ENCODE measurements at regions not wholly inside any gene's neighbourhood (a gene's known extent, or its start where the extent isn't known, plus 50 kb on each side); places are given as distances from the start of the nearest gene placed in this dataset.

GRCh38 chr1:25062621-25063255, 132.7 kb upstream of the RUNX3 start:
- H3K9me2 ChIP-seq (ENCODE audit: insufficient read depth), result no peaks in the 10 kb centered on the region
- no peaks in the 10 kb centered on the region for H3K79me2 ChIP-seq (ENCODE audit: low read depth)
- BruUV-seq (replicated peaks), result no TSS peak
- intact Hi-C loops (cut with micrococcal nuclease; ENCODE audit: unreplicated experiment), result no loop called here
- H4K20me1 ChIP-seq (ENCODE audit: insufficient read depth), result no peaks in the 10 kb centered on the region
- no peaks in the 10 kb centered on the region for H3K36me3 ChIP-seq (ENCODE audit: low read depth)
- no peak overlapping the region for H3K4me2 ChIP-seq
- POLR2A ChIA-PET (ENCODE audit: unreplicated experiment), result no interaction called here
- no peak for TF ChIP-seq CTCF (conservative IDR thresholded peaks at IDR 0.05)
- no peak for TF ChIP-seq EZH2 (IDR thresholded peaks at IDR 0.05; ENCODE audit: low read depth)
- H3K27ac ChIP-seq, result no peak overlapping the region
- no peaks in the 10 kb centered on the region for H3K9me3 ChIP-seq (ENCODE audit: insufficient read depth, low read depth)
- DNase-seq, result no peak
- H2AFZ ChIP-seq, result no peak overlapping the region
- no peaks in the 10 kb centered on the region for H3K4me1 ChIP-seq (replicated peaks; ENCODE audit: insufficient read depth)
- H3F3A ChIP-seq (ENCODE audit: insufficient read depth, low read depth), result no peaks in the 10 kb centered on the region
- peaks cover 2% of the 10 kb centered on the region; the same call in 1 of the 2 replicates for H3K27me3 ChIP-seq (ENCODE audit: insufficient read depth, low read depth)
- H3K4me3 ChIP-seq, result no peak overlapping the region
- CTCF ChIA-PET, result no interaction called here

GRCh38 chr1:25061261-25061995, 131.4 kb upstream of the RUNX3 start:
- H3K27ac ChIP-seq, result no peak overlapping the region
- no peak overlapping the region for H2AFZ ChIP-seq
- intact Hi-C loops (cut with micrococcal nuclease; ENCODE audit: unreplicated experiment), result no loop called here
- H3K9me2 ChIP-seq (ENCODE audit: insufficient read depth), result no peaks in the 10 kb centered on the region
- POLR2A ChIA-PET (ENCODE audit: unreplicated experiment), result no interaction called here
- no peaks in the 10 kb centered on the region for H3F3A ChIP-seq (ENCODE audit: insufficient read depth, low read depth)
- H3K4me1 ChIP-seq (replicated peaks; ENCODE audit: insufficient read depth), result no peaks in the 10 kb centered on the region
- H3K4me3 ChIP-seq, result no peak overlapping the region
- H3K9me3 ChIP-seq (ENCODE audit: insufficient read depth, low read depth), result no peaks in the 10 kb centered on the region
- no TSS peak for BruUV-seq (replicated peaks)
- no peak overlapping the region for H3K4me2 ChIP-seq
- H4K20me1 ChIP-seq (ENCODE audit: insufficient read depth), result no peaks in the 10 kb centered on the region
- H3K36me3 ChIP-seq (ENCODE audit: low read depth), result no peaks in the 10 kb centered on the region
- H3K79me2 ChIP-seq (ENCODE audit: low read depth), result no peaks in the 10 kb centered on the region
- TF ChIP-seq EZH2 (IDR thresholded peaks at IDR 0.05; ENCODE audit: low read depth), result no peak
- TF ChIP-seq CTCF (conservative IDR thresholded peaks at IDR 0.05), result no peak
- H3K27me3 ChIP-seq (ENCODE audit: insufficient read depth, low read depth), result peaks cover 13% of the 10 kb centered on the region
- CTCF ChIA-PET, result no interaction called here
- no peak for DNase-seq

- H3K9me2 ChIP-seq (ENCODE audit: insufficient read depth), result no peaks in the 10 kb centered on the region
- H3K4me1 ChIP-seq (replicated peaks; ENCODE audit: insufficient read depth), result no peaks in the 10 kb centered on the region
- H3K4me2 ChIP-seq, result no peak overlapping the region
- H3K9me3 ChIP-seq (ENCODE audit: insufficient read depth, low read depth), result no peaks in the 10 kb centered on the region
- CTCF ChIA-PET, result interaction anchor here (0.7 kb wide), 1 partner anchor 675 kb away, joined by 3 read pairs; no protein-coding TSS in a partner anchor
- no peak overlapping the region for H3K4me3 ChIP-seq
- H4K20me1 ChIP-seq (ENCODE audit: insufficient read depth), result no peaks in the 10 kb centered on the region
- POLR2A ChIA-PET (ENCODE audit: unreplicated experiment), result no interaction called here
- H3K36me3 ChIP-seq (ENCODE audit: low read depth), result no peaks in the 10 kb centered on the region
- no peaks in the 10 kb centered on the region for H3F3A ChIP-seq (ENCODE audit: insufficient read depth, low read depth)
- DNase-seq, result no peak
- H3K27me3 ChIP-seq (ENCODE audit: insufficient read depth, low read depth), result peaks cover 32% of the 10 kb centered on the region
- no peak overlapping the region for H2AFZ ChIP-seq
- H3K27ac ChIP-seq, result no peak overlapping the region
- TF ChIP-seq EZH2 (IDR thresholded peaks at IDR 0.05; ENCODE audit: low read depth) (no peak), CTCF (conservative IDR thresholded peaks at IDR 0.05) (no peak)
- BruUV-seq (replicated peaks), result no TSS peak
- no peaks in the 10 kb centered on the region for H3K79me2 ChIP-seq (ENCODE audit: low read depth)
- intact Hi-C loops (cut with micrococcal nuclease; ENCODE audit: unreplicated experiment), result no loop called here
Observed at GRCh38 chr1:25057188-25057587, 127.1 kb upstream of the RUNX3 start.

Data from PC-9 (cell line).